ENCODE measurements at regions not wholly inside any gene's neighbourhood (a gene's known extent, or its start where the extent isn't known, plus 50 kb on each side); places are given as distances from the start of the nearest gene placed in this dataset.

GRCh38 chr2:71757351-71757750 lies 304.0 kb downstream of the DYSF start:
- CTCF ChIA-PET = no interaction called here
- Histone ChIP-seq H3K27ac (ENCODE audit: low read depth, low read length) (no peak overlapping the region), H3K27me3 (ENCODE audit: control insufficient read depth, insufficient read depth, low read length) (no peaks in the 10 kb centered on the region), H3K9me3 (ENCODE audit: control insufficient read depth, insufficient read depth, low read length) (no peaks in the 10 kb centered on the region), H3K4me3 (ENCODE audit: low read depth, low read length) (no peak overlapping the region)
- no peak for DNase-seq (ENCODE audit: low read depth, low spot score)
- POLR2A ChIA-PET = no interaction called here
- no peak for TF ChIP-seq CTCF (IDR thresholded peaks at IDR 0.05; ENCODE audit: low read depth, low read length)

GRCh38 chr2:71756280-71756906 lies 303.0 kb downstream of the DYSF start:
- H3K9me3 ChIP-seq (ENCODE audit: control insufficient read depth, insufficient read depth, low read length) = no peaks in the 10 kb centered on the region
- H3K4me3 ChIP-seq (ENCODE audit: low read depth, low read length) = no peak overlapping the region
- no peaks in the 10 kb centered on the region for H3K27me3 ChIP-seq (ENCODE audit: control insufficient read depth, insufficient read depth, low read length)
- no peak for TF ChIP-seq CTCF (IDR thresholded peaks at IDR 0.05; ENCODE audit: low read depth, low read length)
- no peak overlapping the region for H3K27ac ChIP-seq (ENCODE audit: low read depth, low read length)
- DNase-seq (ENCODE audit: low read depth, low spot score) = no peak
- CTCF ChIA-PET = no interaction called here
- POLR2A ChIA-PET = no interaction called here

- no peak overlapping the region for H3K27ac ChIP-seq (ENCODE audit: low read depth, low read length)
- ChIA-PET POLR2A (no interaction called here), CTCF (no interaction called here)
- no peaks in the 10 kb centered on the region for H3K9me3 ChIP-seq (ENCODE audit: control insufficient read depth, insufficient read depth, low read length)
- no peak for DNase-seq (ENCODE audit: low read depth, low spot score)
- no peaks in the 10 kb centered on the region for H3K27me3 ChIP-seq (ENCODE audit: control insufficient read depth, insufficient read depth, low read length)
- H3K4me3 ChIP-seq (ENCODE audit: low read depth, low read length) = no peak overlapping the region
- TF ChIP-seq CTCF (IDR thresholded peaks at IDR 0.05; ENCODE audit: low read depth, low read length) = no peak
Observed at GRCh38 chr2:71751590-71751989, 298.2 kb downstream of the DYSF start.

GRCh38 chr2:71749671-71750101 lies 296.3 kb downstream of the DYSF start:
- ChIA-PET POLR2A (no interaction called here), CTCF (interaction anchor here (0.5 to 1.5 kb wide), 2 partner anchors 48 to 1433 kb away, joined by 4 to 9 read pairs; no protein-coding TSS in a partner anchor)
- Histone ChIP-seq H3K27me3 (ENCODE audit: control insufficient read depth, insufficient read depth, low read length) (peaks cover 7% of the 10 kb centered on the region), H3K27ac (ENCODE audit: low read depth, low read length) (no peak overlapping the region), H3K9me3 (ENCODE audit: control insufficient read depth, insufficient read depth, low read length) (no peaks in the 10 kb centered on the region), H3K4me3 (ENCODE audit: low read depth, low read length) (no peak overlapping the region)
- DNase-seq (ENCODE audit: low read depth, low spot score) = no peak
- no peak for TF ChIP-seq CTCF (IDR thresholded peaks at IDR 0.05; ENCODE audit: low read depth, low read length)

GRCh38 chr2:71748227-71748626 lies 294.9 kb downstream of the DYSF start:
- H3K4me3 ChIP-seq (ENCODE audit: low read depth, low read length) = no peak overlapping the region
- no peak for DNase-seq (ENCODE audit: low read depth, low spot score)
- CTCF ChIA-PET = interaction anchor here (1.2 to 1.7 kb wide), 2 partner anchors 31 to 49 kb away, joined by 3 to 6 read pairs; no protein-coding TSS in a partner anchor
- POLR2A ChIA-PET = no interaction called here
- peaks cover 7% of the 10 kb centered on the region for H3K27me3 ChIP-seq (ENCODE audit: control insufficient read depth, insufficient read depth, low read length)
- no peak overlapping the region for H3K27ac ChIP-seq (ENCODE audit: low read depth, low read length)
- peaks cover 2% of the 10 kb centered on the region for H3K9me3 ChIP-seq (ENCODE audit: control insufficient read depth, insufficient read depth, low read length)
- no peak for TF ChIP-seq CTCF (IDR thresholded peaks at IDR 0.05; ENCODE audit: low read depth, low read length)
